GM19463 (cell line): ENCODE measurements at regions not wholly inside any gene's neighbourhood (a gene's known extent, or its start where the extent isn't known, plus 50 kb on each side); places are given as distances from the start of the nearest gene placed in this dataset.

Experiments used
- ATAC-seq: cut with Tn5 transposase; IDR thresholded peaks from one replicate; pipeline ENCODE4 v1.9.1; 2021; ENCODE audit warnings: mild to moderate bottlenecking, moderate library complexity; ENCODE audit not compliant: unreplicated experiment

DNA sequence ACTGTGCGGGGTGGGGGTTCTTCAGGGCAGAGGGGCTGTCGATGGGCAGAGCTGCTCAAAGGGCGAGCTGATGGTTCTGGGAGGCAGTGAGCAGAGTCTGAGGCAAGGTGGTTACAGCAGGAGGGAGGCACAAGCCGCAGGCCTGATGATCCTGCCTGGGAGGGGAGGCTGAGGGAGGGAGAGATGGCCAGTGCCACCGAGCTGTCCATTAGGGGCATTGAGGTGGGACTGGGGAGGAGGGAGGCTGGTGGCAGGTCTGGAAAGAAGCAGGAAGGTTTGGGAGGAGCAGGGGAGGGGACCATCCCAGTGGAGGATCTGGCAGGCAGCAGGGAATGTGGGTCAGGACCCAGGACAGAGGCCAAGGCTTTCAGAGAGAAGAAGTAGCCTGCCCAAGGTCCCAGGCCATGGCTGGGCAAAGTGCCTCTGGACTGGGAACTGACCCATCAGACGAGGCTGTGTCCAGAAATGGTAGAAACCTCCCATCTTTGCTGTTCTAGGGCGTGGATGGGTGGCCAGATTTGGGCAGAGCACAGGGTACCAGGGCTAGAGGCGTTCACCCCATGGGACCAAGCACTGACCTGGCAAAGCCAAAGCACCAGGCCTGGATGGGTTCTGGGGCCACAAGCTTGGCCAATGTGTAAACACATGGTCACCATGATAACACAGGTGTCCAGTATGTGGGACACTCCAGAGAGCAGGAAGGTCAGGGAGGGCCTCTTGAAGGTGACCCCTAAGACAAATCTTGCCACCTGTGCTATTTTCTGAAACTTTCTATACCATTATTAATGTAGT is 55.5 kb downstream of the INHBB start:
- ATAC-seq, result no peak

DNA sequence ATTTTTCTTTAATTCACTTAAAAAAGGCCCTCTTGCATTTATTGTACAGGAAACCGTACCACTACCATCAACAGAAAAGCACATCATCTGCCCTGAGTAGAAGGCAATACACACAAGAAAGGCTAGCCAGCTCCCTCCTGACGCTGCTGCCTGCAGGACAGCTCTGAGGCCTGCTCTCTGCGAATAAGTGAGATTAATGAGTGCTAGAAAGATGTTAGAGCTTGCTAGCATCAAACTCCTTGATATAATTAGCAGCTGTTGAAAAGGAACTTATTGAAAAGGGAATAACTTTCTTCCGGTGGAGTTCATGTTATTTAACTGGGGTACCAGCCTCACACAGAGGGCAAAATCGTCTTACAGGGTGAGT is 56.1 kb downstream of the INHBB start:
- no peak for ATAC-seq

DNA sequence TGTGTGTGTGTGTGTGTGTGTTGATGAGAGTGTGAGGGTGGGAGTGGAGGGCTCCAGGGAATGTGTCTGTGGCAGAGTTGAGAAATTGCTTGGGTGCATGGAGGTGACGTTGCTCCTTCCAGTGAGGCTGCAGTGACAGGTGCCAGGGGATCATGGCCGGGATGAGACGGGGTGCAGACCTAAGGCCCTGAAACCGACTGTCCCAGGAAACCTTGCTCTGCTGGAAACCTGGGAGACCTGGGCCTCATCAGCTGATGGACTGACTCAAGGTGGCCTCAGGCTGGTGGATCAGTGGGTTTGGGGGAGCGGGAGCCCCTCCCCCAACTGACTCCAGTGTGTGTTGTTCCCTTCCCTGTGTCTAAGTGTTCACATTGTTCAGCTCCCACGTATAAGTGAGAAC is 56.6 kb downstream of the INHBB start:
- no peak for ATAC-seq

DNA sequence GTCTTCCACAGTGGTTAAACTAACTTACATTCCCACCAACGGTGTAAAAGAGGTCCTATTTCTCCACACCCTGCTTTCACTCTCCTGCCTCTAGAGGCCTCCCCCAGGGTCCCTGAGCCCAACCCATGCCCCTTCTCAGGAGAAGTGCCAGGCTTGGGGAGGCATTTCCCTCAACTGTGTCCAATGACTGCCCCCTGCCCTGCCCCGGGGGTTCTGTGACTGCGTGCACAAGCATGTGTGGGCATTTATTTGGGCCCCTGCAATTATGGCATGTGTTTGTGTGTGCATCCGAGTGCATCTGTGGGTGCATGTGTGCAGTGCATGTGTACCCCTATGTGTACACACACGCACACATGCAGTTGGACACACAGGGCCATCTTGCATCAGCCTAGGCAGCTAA is 57.3 kb downstream of the INHBB start:
- no peak for ATAC-seq

DNA sequence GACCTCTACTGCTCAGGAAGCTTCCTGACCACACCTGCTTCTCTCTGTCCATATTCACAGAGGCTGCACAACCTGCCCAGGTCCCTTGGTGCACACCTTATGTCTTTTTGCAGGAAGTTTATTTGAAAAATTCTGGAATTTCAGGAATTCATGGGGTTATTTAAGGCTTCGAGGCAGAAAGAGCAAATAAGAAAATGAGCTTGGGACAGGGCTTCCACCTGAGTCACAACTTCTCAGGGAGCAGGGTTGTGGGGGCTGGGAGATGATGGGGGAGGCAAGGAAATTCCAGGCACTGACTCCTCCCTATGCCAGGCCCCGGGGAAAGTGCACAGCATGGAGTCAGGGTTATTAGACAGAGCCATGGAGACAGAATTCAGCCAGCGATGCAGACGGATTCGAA is 57.7 kb downstream of the INHBB start:
- no peak for ATAC-seq

DNA sequence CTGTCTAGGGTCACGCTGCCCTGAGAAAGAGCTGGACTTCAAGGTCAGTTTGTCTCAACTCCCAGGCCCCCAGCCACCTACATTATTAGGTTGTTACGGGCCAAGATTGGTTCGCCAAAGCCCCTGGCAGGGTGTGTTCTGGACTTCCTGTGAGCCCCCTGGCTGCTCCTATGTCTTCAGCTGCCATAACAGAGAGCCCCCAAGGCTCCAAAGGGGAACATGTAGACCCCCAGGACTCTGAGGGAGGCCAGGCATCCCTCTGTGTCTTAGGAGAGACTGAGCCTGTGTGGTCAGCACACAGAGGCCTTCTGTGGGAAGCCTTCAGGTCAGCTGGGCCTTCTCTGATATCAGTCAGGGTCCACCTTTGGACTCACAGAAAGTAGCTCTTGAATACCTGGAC is 58.3 kb downstream of the INHBB start:
- no peak for ATAC-seq

DNA sequence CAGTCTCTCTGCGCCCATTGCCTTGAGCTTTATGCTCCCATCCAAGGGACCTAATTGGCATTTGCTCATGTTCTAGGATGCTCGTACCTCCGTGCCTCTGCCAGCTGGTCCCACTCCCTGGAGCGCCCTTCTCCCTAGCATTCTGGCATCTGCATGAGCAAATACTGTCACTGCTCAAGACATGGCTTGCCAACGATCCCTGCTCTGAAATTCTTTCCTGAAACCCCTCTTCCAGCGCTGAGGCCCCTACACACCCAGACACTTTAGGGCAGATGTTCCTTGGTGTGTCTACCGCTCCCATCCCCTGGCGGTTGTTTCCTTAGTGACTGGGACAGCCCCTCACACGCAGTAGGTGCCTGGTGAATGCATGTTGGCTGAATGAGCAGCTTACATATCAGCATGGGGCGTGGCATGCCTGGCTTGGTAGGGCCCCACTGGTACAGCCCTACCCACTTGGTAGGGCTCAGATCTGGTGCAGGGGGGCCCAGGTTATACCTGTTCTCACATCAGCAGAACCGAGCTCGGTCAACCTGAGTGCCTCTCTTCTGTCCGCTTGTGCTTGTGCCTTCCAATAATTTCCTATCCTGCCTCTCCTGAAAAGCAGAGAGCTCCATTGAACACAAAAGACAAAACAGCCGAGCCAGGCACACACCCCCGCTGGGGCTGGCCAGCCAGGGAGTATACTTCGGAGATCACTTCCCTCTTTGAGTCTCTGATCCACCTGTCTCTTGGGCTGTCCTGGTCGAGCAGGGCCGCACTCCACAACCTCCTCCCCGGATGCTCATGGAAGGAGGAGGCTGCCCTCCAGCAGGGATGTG is 59.2 kb downstream of the INHBB start:
- no peak for ATAC-seq

DNA sequence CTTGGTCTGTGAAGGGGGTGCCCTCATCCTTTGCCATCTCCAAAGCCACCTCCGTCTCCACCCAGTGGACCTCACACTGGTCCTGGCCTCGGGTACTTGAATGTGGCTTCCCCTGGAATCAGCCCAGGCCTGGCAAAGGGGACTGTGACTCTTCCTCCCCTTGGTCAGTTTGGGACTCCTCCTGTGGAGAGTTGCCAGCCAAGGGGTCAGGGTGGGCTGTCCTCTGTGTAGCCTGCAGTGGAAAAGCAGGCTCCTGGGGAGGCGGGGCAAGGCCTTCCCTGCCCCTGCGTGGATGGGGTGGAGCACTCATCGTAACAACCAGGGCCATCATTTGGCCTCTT is 59.8 kb downstream of the INHBB start:
- no peak for ATAC-seq

DNA sequence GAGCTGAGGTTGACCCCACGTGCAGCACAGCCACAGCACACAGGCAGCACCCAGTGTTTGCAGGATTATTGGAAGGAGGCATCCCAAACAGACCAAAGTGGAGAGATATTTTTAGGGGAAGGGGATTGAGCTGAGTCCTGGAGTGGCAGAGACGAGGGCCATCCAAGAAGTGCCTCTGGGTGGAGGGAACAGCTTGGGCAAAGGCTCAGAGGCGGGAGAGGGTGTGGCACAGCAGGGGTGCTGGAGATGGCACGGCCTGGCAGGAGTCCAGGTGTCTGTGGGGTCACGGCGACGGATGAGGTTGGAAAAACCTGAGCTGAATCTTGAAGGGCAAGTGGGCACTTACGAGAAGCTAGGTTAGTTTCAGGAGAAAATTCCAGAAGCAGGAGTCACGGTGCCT is 60.6 kb downstream of the INHBB start:
- no peak for ATAC-seq

DNA sequence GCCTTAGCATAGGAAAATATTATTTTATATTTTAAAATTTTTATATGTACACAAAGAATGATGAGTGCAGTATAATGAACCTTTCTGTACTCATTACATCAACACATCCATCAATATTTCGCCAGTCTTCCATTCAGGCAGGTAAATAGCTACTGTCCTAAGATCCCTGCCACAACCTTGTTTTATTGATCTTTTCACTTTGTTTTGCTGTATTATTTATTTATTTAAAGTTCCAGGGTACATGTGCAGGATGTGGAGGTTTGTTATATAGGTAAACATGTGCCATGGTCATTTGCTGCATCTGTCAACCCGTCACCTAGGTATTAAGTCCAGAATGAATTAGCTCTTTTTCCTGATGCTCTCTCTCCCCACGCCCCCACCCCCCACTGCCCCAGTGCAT is 64.6 kb downstream of the INHBB start:
- ATAC-seq, result no peak

DNA sequence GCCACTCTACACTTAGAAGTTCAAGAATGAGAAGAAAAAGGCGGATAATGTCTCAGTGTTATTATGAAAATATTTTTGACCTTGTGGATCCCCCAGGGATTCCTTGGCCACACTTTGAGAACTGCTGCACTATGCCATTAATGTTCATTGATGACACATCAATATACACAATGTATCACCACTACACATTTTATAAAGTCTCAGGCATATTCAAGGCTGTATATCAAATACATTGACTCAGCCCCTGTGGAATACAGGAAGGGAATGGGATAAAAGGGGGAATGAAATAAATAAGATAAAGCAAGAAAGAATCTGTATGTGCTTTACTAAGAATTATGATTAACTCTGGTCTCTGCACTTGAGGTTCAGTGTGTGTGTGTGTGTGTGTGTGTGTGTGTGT is 69.1 kb downstream of the INHBB start:
- ATAC-seq, result no peak

DNA sequence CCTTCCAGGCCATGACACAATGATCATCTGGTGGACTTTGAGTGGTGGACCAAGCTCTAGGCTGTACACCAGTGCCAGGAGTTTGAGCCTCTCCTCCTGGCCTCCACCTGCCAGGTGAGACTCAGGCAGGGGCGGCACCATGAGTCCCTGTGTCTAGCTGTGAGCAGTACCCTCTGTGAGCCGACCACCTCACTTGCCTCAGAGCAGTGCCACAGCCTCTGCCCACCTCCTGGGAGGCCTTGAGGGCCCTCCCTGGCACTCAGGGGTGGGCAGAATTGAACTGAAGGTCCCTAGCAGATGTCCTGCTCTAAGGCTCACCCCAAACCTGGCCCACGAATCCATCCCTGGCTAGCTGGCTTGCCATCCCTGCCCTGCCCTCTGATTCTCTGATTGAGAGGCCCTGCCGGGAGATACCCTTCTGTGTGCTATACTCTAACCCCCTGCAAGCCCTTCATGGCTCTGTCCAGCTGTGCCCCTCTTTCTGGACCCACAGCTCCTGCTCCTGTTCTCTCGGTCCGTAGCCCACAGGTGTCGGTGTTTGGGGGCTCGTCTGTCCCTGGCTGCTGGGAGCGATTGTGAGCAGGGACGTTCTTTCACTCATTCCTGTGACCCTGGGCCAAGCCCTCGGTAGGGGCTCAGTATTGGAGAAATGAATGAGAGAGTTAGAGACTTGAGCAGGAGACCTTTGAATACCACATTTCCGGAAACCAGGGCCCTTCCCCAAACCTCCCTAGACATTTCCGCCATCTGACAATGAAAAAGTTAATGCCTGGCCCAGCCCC is 70.0 kb downstream of the INHBB start:
- no peak for ATAC-seq

DNA sequence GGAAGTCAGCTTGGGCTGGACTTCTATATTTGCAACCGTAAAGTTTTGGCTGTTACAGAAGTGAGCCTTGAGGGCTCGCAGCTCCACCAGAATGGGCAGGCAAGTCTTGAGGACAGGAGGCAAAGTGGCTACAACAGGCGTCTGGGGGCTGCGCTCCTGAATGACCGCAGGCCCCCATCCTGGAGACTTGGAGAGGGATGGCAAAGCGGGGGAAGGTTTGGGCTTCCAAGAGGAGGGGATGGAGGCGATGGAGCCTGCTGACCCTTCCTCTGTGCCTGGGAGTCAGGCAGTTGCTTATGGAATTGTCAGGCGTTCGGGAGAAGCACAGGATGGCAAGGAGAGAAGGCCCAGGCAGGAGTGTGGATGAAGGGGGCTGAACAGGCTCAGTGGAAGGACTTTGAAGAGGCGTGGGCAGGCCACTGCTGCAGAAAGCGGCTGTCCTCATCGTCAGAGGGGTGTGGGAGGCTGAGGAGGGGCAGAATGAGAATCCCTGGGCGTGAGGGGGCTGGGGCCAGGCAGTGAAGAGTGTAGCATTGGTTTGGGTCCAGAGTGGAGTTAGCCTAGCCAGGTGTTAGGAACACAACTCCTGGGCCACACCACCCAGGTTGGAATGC is 72.3 kb downstream of the INHBB start:
- ATAC-seq, result no peak

DNA sequence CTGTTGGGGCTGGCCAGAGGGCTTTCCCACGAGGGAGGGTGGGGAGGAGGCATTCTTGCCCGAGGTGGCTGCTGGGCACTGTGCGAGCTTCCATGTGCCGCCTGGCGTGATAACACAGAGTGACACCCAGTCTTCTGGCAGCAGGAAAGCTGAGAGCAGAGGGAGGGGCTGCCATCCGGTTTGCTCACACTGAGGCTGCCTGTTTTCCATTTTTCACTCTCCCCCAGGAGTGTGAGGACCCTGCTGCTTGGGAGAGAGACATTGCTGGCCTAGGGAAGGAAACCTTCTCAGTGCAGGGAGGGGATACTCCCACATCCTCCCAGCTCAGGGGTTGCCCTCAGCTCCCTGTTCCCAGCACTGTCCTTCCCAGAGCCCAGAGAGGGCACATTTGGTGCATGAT is 73.1 kb downstream of the INHBB start:
- no peak for ATAC-seq

DNA sequence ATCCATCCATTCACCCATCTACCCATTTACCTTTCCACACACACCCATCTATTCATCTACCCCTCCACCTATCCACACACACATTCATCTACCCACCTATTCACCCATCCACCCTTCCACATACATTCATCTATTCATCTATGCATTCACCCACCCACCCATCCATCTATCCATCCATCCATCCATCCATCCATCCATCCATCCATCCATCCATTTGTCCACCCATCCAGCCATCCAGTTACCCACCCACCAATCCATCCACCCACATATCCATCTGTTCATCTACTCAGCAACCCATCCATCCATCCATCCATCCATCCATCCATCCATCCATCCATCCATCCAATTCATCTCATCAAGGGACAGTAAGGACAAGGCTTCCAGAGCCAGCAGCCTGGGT is 74.0 kb downstream of the INHBB start:
- no peak for ATAC-seq

DNA sequence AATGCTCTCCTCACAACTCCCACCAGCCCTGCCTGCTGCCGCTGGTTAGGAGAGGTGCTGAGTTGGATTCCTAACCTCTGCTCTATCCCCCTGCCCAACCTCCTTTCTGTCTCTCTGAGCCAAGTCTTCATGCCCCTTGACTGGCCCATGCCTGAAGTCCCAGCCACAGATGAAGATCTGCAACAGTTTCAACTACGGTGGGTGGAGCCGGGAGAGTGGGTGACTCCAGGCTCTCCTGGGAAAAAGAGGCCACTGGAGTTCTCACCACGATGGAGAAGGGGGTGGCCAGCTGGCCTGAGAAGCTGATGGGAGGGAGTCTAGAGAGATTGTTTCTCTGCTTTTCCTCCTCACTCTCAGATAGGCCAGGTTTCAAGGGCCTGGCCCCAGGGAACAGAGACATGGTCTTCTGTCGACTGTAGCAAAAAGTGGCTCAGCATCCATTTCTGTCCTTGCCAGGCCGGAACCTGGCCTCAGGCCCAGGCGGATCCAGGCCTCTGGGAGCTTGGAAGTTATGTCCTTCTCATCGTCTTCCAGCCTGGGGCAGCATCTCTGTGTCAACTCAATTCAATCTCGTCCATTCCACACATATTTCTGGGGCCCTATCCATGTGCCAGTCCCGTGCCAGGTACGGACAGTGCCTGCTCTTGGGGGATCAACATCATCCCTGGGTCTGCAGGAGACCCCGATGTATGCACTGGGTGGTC is 75.3 kb downstream of the INHBB start:
- no peak for ATAC-seq

DNA sequence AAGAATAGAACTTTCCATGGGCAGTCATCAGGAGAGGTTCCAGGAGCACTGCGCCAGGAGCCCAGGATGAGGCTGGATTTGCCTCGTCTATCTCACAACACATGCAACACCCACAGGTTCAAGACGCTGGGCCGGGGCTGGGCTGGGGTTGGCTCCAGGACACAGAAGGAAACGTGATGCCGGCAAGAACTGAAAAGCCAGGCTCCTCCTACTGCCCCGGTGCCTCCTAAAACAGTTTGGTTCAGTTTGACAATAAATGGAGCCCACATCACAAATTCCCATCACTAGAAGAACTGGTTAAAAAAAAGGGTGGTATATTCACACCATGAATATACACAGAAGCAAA is 75.9 kb downstream of the INHBB start:
- ATAC-seq, result no peak

DNA sequence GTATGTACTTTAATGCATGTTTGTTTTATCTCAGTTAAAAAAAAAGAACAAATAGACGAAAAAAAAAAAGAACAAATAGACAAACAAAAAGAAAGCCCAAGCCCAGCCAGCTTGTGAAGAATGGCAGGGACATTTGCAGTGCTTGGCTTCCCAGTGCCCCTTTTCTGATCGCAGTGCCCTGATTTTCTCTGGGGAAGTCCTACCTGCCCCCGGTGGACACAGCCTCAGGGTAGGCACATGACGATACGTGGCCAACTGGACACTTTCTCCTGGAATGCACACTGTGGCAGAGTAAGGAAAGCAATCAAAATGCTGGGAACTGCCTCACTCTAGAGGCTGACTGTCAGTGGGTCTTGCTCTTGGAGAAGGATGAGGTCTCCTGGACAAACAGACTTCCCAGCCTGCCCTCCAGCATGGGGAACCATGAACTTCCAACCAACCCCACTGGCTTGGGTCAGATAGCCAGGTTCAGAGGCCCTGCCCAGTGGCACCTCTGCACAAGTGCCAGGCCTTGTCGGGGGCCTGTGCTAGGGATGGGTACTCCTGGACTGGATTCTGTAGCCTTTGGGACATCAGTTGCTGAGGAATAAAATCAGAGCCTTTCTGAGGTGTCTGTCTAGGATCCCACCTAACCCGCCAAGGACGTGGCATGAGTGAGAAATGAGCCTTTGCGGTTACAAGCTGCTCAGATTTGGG is 76.7 kb downstream of the INHBB start:
- no peak for ATAC-seq

DNA sequence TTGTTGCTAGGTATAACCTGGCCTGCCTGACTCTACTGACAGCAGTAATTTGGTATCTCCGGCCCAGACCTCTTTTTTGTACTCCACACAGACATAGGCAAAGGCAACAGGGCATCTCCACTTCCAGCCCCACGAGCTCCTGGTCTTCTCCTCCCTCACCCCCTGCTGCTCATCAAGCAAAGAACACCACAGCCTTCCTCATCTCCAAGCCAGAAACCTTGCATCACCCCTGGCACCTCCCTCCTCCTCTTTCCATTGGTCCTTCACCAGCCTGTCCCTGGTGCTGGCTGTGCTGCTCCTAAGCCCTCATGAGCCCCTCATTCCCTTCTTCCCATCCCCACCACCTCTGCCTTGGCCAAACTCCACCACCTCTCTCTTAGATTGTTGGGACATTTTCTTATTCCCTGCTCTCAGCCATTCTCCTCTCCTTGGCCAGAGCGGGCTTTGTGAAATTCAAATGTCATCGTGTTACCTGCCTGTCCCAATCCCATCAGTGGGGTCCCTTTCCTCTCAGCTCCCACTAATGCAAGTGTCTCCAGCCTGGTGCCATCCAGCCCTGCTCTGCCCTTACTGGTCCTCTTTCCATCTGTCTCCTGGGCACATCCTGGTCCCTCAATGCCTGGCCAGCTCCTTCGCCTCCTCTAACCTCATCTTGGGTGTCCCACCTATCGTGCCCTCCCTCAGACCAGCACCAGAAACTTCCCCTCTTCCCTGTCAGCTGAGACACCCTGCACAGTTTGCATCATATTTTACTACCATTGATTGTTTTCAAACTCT is 77.4 kb downstream of the INHBB start:
- ATAC-seq, result no peak
